ENCODE measurements at regions not wholly inside any gene's neighbourhood (a gene's known extent, or its start where the extent isn't known, plus 50 kb on each side); places are given as distances from the start of the nearest gene placed in this dataset.

DNA sequence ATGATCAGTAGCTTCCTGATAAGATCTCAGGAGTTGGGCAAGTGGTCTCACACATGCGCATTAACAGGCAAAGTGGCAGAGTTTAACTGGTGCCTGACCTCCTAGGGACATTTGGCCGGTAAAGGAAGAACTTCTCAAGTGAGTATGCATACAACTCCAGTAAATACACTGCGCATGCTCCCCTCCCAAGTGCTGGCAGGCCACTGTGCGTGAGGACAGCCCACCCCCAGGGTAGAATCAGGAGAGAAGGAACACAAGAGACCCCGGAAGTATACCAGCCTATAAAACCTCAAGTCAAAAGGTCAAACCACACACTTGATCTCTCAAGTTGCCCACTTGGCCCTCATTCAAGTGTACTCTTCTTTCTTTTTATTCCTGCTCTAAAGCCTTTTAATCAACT, 225.5 kb upstream of the ANKRD50 start:
- TF ChIP-seq, protein P1, sequence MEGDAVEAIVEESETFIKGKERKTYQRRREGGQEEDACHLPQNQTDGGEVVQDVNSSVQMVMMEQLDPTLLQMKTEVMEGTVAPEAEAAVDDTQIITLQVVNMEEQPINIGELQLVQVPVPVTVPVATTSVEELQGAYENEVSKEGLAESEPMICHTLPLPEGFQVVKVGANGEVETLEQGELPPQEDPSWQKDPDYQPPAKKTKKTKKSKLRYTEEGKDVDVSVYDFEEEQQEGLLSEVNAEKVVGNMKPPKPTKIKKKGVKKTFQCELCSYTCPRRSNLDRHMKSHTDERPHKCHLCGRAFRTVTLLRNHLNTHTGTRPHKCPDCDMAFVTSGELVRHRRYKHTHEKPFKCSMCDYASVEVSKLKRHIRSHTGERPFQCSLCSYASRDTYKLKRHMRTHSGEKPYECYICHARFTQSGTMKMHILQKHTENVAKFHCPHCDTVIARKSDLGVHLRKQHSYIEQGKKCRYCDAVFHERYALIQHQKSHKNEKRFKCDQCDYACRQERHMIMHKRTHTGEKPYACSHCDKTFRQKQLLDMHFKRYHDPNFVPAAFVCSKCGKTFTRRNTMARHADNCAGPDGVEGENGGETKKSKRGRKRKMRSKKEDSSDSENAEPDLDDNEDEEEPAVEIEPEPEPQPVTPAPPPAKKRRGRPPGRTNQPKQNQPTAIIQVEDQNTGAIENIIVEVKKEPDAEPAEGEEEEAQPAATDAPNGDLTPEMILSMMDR (IDR thresholded peaks at IDR 0.05), result no peak
- TF ChIP-seq ZFX (IDR thresholded peaks at IDR 0.05; ENCODE audit: borderline replicate concordance), result no peak
